ENCODE measurements at regions not wholly inside any gene's neighbourhood (a gene's known extent, or its start where the extent isn't known, plus 50 kb on each side); places are given as distances from the start of the nearest gene placed in this dataset.

GRCh38 chr11:87662287-87662686, 513.0 kb downstream of the RAB38 start:
- Histone ChIP-seq H3K36me3 (ENCODE audit: insufficient read depth) (no peaks in the 10 kb centered on the region), H3K79me2 (replicated peaks; ENCODE audit: insufficient read depth) (no peaks in the 10 kb centered on the region), H3K27ac (ENCODE audit: low read depth) (no peak overlapping the region), H3K4me3 (no peak overlapping the region), H3K27me3 (ENCODE audit: insufficient read depth) (no peaks in the 10 kb centered on the region), H3K4me2 (no peak overlapping the region), H2AFZ (no peak overlapping the region), H3K4me1 (ENCODE audit: insufficient read depth) (no peaks in the 10 kb centered on the region), H3K9me2 (ENCODE audit: insufficient read depth) (0 out of 2 replicates have a peak, but pooled peaks cover 9% of the 10 kb centered on the region), H4K20me1 (replicated peaks; ENCODE audit: insufficient read depth) (no peaks in the 10 kb centered on the region), H3F3A (replicated peaks; ENCODE audit: low read depth) (no peaks in the 10 kb centered on the region)
- no peak for DNase-seq (ENCODE audit: low spot score)
- H3K36me3 Mint-ChIP-seq (ENCODE audit: low read depth): no peaks in the 10 kb centered on the region
- no peaks in the 10 kb centered on the region; the same call in 1 of the 3 replicates for H3K9me3 Mint-ChIP-seq
- H3K4me3 Mint-ChIP-seq: no peak overlapping the region
- no peaks in the 10 kb centered on the region for H3K27me3 Mint-ChIP-seq (ENCODE audit: insufficient read depth, low read depth, poor library complexity)
- H3K4me1 Mint-ChIP-seq: no peaks in the 10 kb centered on the region
- TF ChIP-seq CTCF (conservative IDR thresholded peaks at IDR 0.05; ENCODE audit: low read depth in 2 of 2) (no peak), ZNF331 (CRISPR knock-in tag; IDR thresholded peaks at IDR 0.05; ENCODE audit: low read depth) (no peak), EZH2 (IDR thresholded peaks at IDR 0.05; ENCODE audit: low read depth, unreplicated experiment) (no peak), JUNB (IDR thresholded peaks at IDR 0.05; ENCODE audit: unreplicated experiment) (no peak), POLR2AphosphoS5 (IDR thresholded peaks at IDR 0.05; ENCODE audit: low read depth) (no peak), ZNF462 (CRISPR knock-in tag; IDR thresholded peaks at IDR 0.05) (no peak), CREB1 (CRISPR knock-in tag; IDR thresholded peaks at IDR 0.05; ENCODE audit: low read depth) (no peak), EZH2phosphoT487 (IDR thresholded peaks at IDR 0.05; ENCODE audit: unreplicated experiment) (no peak), REST (IDR thresholded peaks at IDR 0.05; ENCODE audit: unreplicated experiment) (no peak), NANOG (IDR thresholded peaks at IDR 0.05; ENCODE audit: borderline replicate concordance) (no peak), ETS1 (IDR thresholded peaks at IDR 0.05) (no peak)
- no peak for ATAC-seq
- no peak overlapping the region for H3K27ac Mint-ChIP-seq

Measured in GM23338 (cell line).